ENCODE measurements at regions not wholly inside any gene's neighbourhood (a gene's known extent, or its start where the extent isn't known, plus 50 kb on each side); places are given as distances from the start of the nearest gene placed in this dataset.
"Not testable (repeated sequence)": the region's sequence is repeated elsewhere in the genome, so short reads cannot be mapped to it uniquely, and the experiment has no call there.

- no peak for DNase-seq (ENCODE audit: low spot score)
Observed at GRCh38 chr4:173699841-173700475, 169.9 kb upstream of the HAND2 start.

- no peak for DNase-seq (ENCODE audit: low spot score)
Observed at GRCh38 chr4:173698557-173699262, 168.7 kb upstream of the HAND2 start.

- no peak for DNase-seq (ENCODE audit: low spot score)
Observed at GRCh38 chr4:173697840-173698239, 167.8 kb upstream of the HAND2 start.

GRCh38 chr4:173696551-173696950, 166.5 kb upstream of the HAND2 start:
- DNase-seq (ENCODE audit: low spot score) = no peak

- DNase-seq (ENCODE audit: low spot score) = no peak
Observed at GRCh38 chr4:173696011-173696410, 166.0 kb upstream of the HAND2 start.

- no peak for DNase-seq (ENCODE audit: low spot score)
Observed at GRCh38 chr4:173685831-173686210, 155.8 kb upstream of the HAND2 start.

- no peak for DNase-seq (ENCODE audit: low spot score)
Observed at GRCh38 chr4:173685165-173685830, 155.3 kb upstream of the HAND2 start.

- DNase-seq (ENCODE audit: low spot score) = no peak
Observed at GRCh38 chr4:173684223-173684622, 154.2 kb upstream of the HAND2 start.

GRCh38 chr4:173682609-173683008, 152.6 kb upstream of the HAND2 start:
- no peak for DNase-seq (ENCODE audit: low spot score)

GRCh38 chr4:173680278-173680677, 150.2 kb upstream of the HAND2 start:
- no peak for DNase-seq (ENCODE audit: low spot score)

- no peak for DNase-seq (ENCODE audit: low spot score)
Observed at GRCh38 chr4:173675446-173675845, 145.4 kb upstream of the HAND2 start.

GRCh38 chr4:173669460-173670179, 139.6 kb upstream of the HAND2 start:
- no peak for DNase-seq (ENCODE audit: low spot score)

- DNase-seq (ENCODE audit: low spot score) = no peak
Observed at GRCh38 chr4:173661001-173661400, 131.0 kb upstream of the HAND2 start.

- no peak for DNase-seq (ENCODE audit: low spot score)
Observed at GRCh38 chr4:173656898-173657297, 126.9 kb upstream of the HAND2 start.

- no peak for DNase-seq (ENCODE audit: low spot score)
Observed at GRCh38 chr4:173652283-173652931, 122.4 kb upstream of the HAND2 start.

- DNase-seq (ENCODE audit: low spot score) = no peak
Observed at GRCh38 chr4:173651651-173652282, 121.7 kb upstream of the HAND2 start.

GRCh38 chr4:173647902-173648301, 117.9 kb upstream of the HAND2 start:
- no peak for DNase-seq (ENCODE audit: low spot score)

- no peak for DNase-seq (ENCODE audit: low spot score)
Observed at GRCh38 chr4:173642509-173642908, 112.5 kb upstream of the HAND2 start.

- DNase-seq (ENCODE audit: low spot score) = no peak
Observed at GRCh38 chr4:173635395-173635794, 105.4 kb upstream of the HAND2 start.

GRCh38 chr4:173626277-173626676, 96.2 kb upstream of the HAND2 start:
- DNase-seq (ENCODE audit: low spot score) = no peak

GRCh38 chr4:173618648-173619047, 88.6 kb upstream of the HAND2 start:
- not testable (repeated sequence) for DNase-seq (ENCODE audit: low spot score)

GRCh38 chr4:173609158-173609557, 79.1 kb upstream of the HAND2 start:
- DNase-seq (ENCODE audit: low spot score) = no peak

Data from AG08396 (cell line).